Thoracic aorta (tissue), 2 donors: ENCODE measurements at regions not wholly inside any gene's neighbourhood (a gene's known extent, or its start where the extent isn't known, plus 50 kb on each side); places are given as distances from the start of the nearest gene placed in this dataset.

ENCODE experiments used
- ATAC-seq: fragments of 150-250 bp; one replicate; pipeline ENCODE4 v1.8.0; 2017; ENCODE audit warnings: low read depth; ENCODE audit not compliant: insufficient number of reproducible peaks, low FRiP score
- DNase-seq: peaks from one replicate; pipeline ENCODE4 v3.0.0-alpha.2; 2020; ENCODE audit warnings: low spot score
- H3K27ac ChIP-seq, 2 donors: fragments of 200-600 bp; sonication (generic); 1 replicate in 1 of 2; 2 replicates in 1 of 2; pipeline ENCODE4 v1.5.1; 2016; ENCODE audit warnings: mild to moderate bottlenecking in 2 of 2, moderate library complexity in 2 of 2
- H3K27me3 ChIP-seq: fragments of 200-600 bp; sonication (generic); replicated peaks from 2 replicates; pipeline ENCODE4 v1.6.0; 2016; ENCODE audit warnings: mild to moderate bottlenecking; ENCODE audit not compliant: insufficient read depth
- H3K36me3 ChIP-seq: fragments of 200-600 bp; sonication (generic); one replicate; pipeline ENCODE4 v1.5.1; 2016
- H3K4me1 ChIP-seq, 2 donors: fragments of 200-600 bp; sonication (generic); 1 replicate in 1 of 2; 2 replicates in 1 of 2; pipeline versions ENCODE4 v1.5.1 to v1.6.0; 2016; ENCODE audit warnings: low read depth in 2 of 2, mild to moderate bottlenecking in 1 of 2; ENCODE audit not compliant: control insufficient read depth in 1 of 2
- H3K4me3 ChIP-seq: fragments of 200-600 bp; sonication (generic); 2 replicates; pipeline ENCODE4 v1.5.1; 2016; ENCODE audit warnings: mild to moderate bottlenecking
- H3K9me3 ChIP-seq: fragments of 200-600 bp; sonication (generic); 2 replicates; pipeline ENCODE4 v1.5.1; 2016
- TF ChIP-seq, protein P1 (sequence below): fragments of 200-600 bp; sonication (generic); IDR thresholded peaks from one replicate; pipeline ENCODE4 v1.5.1; 2019; ENCODE audit warnings: antibody characterized with exemption

DNA sequence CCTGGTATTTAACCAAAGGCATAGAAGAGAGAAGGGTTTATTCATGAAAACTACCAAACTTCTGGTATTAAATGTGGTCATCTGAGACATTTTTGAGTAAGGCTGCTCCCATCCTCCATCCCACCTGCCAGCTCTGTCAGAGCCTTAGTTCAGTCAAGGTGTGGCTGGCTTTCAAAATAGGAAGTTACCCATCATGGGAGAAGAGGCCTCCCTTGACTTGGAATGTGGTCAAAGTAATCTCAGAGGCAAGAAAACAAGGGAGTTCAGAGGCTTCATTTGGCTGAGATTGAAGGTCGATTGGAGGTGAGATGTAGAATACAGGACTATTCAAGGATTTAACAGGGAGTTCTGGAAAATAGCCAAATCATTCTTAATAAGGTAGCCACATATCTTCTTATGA is 540.4 kb upstream of the ARRDC4 start:
- DNase-seq (no peak), ATAC-seq (no peak)
- TF ChIP-seq, protein P1, sequence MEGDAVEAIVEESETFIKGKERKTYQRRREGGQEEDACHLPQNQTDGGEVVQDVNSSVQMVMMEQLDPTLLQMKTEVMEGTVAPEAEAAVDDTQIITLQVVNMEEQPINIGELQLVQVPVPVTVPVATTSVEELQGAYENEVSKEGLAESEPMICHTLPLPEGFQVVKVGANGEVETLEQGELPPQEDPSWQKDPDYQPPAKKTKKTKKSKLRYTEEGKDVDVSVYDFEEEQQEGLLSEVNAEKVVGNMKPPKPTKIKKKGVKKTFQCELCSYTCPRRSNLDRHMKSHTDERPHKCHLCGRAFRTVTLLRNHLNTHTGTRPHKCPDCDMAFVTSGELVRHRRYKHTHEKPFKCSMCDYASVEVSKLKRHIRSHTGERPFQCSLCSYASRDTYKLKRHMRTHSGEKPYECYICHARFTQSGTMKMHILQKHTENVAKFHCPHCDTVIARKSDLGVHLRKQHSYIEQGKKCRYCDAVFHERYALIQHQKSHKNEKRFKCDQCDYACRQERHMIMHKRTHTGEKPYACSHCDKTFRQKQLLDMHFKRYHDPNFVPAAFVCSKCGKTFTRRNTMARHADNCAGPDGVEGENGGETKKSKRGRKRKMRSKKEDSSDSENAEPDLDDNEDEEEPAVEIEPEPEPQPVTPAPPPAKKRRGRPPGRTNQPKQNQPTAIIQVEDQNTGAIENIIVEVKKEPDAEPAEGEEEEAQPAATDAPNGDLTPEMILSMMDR: no peak
- no peaks in the 10 kb centered on the region for H3K27me3 ChIP-seq
- no peaks in the 10 kb centered on the region for H3K4me1 ChIP-seq
- no peaks in the 10 kb centered on the region for H3K36me3 ChIP-seq
- no peak overlapping the region for H3K4me3 ChIP-seq
- no peak overlapping the region for H3K27ac ChIP-seq
- H3K9me3 ChIP-seq: no peaks in the 10 kb centered on the region

DNA sequence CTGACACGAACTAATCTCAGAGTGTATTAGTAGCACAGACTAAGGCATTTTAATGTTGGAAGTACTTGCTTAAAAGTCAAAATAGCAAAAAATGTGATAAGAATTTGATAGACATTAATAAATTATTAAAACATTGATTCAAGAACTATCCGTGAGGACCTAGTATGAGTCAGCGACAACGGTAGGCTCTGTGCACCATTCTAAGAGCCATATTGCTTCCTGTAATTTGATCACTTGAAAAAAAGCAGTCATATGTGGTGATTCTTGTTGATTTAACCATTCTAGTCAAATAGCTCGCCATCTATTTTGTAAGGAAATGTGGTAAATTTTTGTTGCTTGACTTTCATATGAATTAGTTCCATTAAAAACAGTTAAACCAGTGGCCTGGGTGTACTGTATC is 534.9 kb upstream of the ARRDC4 start:
- Histone ChIP-seq H3K4me1 (no peaks in the 10 kb centered on the region), H3K36me3 (no peaks in the 10 kb centered on the region), H3K27me3 (no peaks in the 10 kb centered on the region), H3K4me3 (no peak overlapping the region), H3K9me3 (no peaks in the 10 kb centered on the region), H3K27ac (no peak overlapping the region)
- no peak for DNase-seq
- ATAC-seq: no peak
- TF ChIP-seq, protein P1: no peak

DNA sequence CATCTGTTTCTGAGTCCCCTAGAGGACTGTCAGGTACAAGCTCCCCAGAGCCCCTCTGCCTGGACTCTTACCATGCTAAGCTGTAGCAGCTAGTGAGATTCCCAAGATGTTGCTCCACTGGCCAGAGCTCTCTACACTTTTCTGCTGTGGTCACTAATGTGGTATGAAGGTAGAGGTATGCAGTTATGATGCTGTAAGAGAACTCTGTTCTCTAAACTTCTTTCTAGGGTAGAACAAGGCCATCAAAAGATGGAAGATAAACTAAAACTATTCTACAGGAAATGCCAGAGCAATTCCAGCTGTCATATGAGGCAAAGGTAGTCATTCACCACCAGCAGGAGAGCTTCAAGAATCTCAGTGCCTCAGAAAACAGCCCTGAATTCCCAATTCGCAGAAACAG is 517.4 kb upstream of the ARRDC4 start:
- H3K27ac ChIP-seq: no peak overlapping the region
- TF ChIP-seq, protein P1: no peak
- H3K36me3 ChIP-seq: no peaks in the 10 kb centered on the region
- H3K9me3 ChIP-seq: no peaks in the 10 kb centered on the region
- no peak for ATAC-seq
- H3K27me3 ChIP-seq: no peaks in the 10 kb centered on the region
- H3K4me3 ChIP-seq: no peak overlapping the region
- no peaks in the 10 kb centered on the region for H3K4me1 ChIP-seq
- DNase-seq: no peak

DNA sequence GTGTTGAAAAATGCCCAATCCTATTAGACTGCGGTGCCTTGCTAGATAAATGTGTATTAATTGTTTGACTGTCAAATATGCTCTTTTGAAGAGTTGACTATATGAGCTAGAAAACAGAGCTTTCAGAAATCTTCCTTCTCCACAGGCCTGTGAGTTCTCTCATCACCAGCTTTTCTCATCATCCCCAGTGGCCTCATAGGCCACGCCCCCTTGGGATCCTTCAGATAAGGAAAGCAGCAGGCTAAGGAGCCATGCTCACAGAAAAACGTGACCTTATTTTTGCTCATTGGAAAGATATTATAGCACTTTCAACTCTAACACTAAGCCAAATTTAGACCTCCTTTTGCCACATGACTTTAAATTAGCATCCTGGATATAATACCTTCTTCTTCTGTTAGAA is 514.4 kb upstream of the ARRDC4 start:
- Histone ChIP-seq H3K4me3 (no peak overlapping the region), H3K4me1 (no peaks in the 10 kb centered on the region), H3K36me3 (no peaks in the 10 kb centered on the region), H3K9me3 (no peaks in the 10 kb centered on the region), H3K27ac (no peak overlapping the region), H3K27me3 (no peaks in the 10 kb centered on the region)
- ATAC-seq: no peak
- no peak for DNase-seq
- TF ChIP-seq, protein P1: no peak

DNA sequence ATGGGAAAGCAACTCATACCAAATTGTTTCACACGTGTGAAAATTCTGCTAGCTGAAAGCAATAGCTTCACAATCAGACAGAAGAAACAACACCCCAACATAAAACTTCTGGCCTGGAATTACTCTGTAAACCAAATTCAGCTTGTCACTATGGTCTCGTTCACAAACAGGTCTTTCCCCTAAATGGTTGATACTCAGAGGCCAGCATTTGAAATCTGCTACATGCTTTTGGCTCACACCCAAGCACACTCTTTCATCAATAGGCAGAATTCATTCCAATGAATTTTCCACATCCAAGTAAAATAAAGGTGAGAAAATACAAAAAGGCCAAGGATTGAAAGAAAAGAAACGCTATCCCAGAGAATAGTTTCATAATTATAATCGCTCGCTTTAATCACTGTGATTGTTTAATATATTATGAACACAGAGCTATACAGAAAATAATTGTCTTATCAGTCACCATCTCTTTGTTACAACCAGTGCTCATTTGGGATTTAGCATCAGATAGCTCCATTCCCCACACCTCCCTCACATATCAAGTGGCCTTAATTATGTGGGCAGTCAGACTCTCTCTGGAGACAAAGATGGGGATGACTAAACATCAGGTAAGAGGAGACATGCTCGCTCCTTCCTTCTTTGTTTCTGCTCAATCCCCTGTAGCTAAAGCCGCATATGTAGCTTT is 503.8 kb upstream of the ARRDC4 start:
- TF ChIP-seq, protein P1: no peak
- H3K36me3 ChIP-seq: no peaks in the 10 kb centered on the region
- H3K4me3 ChIP-seq: no peak overlapping the region
- ATAC-seq: no peak
- H3K27me3 ChIP-seq: no peaks in the 10 kb centered on the region
- H3K4me1 ChIP-seq: peaks cover 3 to 14% of the 10 kb centered on the region in 2 donors
- H3K9me3 ChIP-seq: no peaks in the 10 kb centered on the region
- H3K27ac ChIP-seq: no peak overlapping the region
- no peak for DNase-seq
